Smooth muscle cell (in vitro differentiated cells): ENCODE measurements at regions not wholly inside any gene's neighbourhood (a gene's known extent, or its start where the extent isn't known, plus 50 kb on each side); places are given as distances from the start of the nearest gene placed in this dataset.

Source experiments
- DNase-seq: peaks from one replicate; lab custom pipeline; 2025; ENCODE audit not compliant: unreplicated experiment; lab: John Stamatoyannopoulos, UW
- H2AFZ ChIP-seq: fragments of 200-600 bp; sonication (generic); 2 replicates; pipeline ENCODE4 v1.6.0; 2016; ENCODE audit warnings: antibody characterized with exemption, low read depth, mild to moderate bottlenecking
- H3F3A ChIP-seq: fragments of 200-600 bp; sonication (generic); 2 replicates; pipeline ENCODE4 v1.6.0; 2017; ENCODE audit warnings: antibody characterized with exemption, low read depth
- H3K27ac ChIP-seq: fragments of 200-600 bp; sonication (generic); 2 replicates; pipeline ENCODE4 v1.5.1; 2016; ENCODE audit warnings: low read depth, mild to moderate bottlenecking
- H3K27me3 ChIP-seq: fragments of 200-600 bp; sonication (generic); 2 replicates; pipeline ENCODE4 v1.6.1; 2016; ENCODE audit warnings: low read depth, mild to moderate bottlenecking
- H3K36me3 ChIP-seq: fragments of 200-600 bp; sonication (generic); 2 replicates; pipeline ENCODE4 v1.5.1; 2016; ENCODE audit warnings: low read depth
- H3K4me1 ChIP-seq: fragments of 200-600 bp; sonication (generic); 2 replicates; pipeline ENCODE4 v1.5.1; 2016; ENCODE audit warnings: low read depth
- H3K4me2 ChIP-seq: fragments of 200-600 bp; sonication (generic); 2 replicates; pipeline ENCODE4 v1.6.0; 2016; ENCODE audit warnings: mild to moderate bottlenecking
- H3K4me3 ChIP-seq: fragments of 200-600 bp; sonication (generic); 2 replicates; pipeline ENCODE4 v1.5.1; 2016; ENCODE audit warnings: mild to moderate bottlenecking
- H3K79me2 ChIP-seq: fragments of 200-600 bp; sonication (generic); 2 replicates; pipeline ENCODE4 v1.6.0; 2016; ENCODE audit warnings: low read depth, mild to moderate bottlenecking
- H3K9ac ChIP-seq: fragments of 200-600 bp; sonication (generic); 2 replicates; pipeline ENCODE4 v1.6.0; 2016; ENCODE audit warnings: low read depth
- H3K9me3 ChIP-seq: fragments of 200-600 bp; sonication (generic); replicated peaks from 2 replicates; pipeline ENCODE4 v1.5.1; 2016; ENCODE audit warnings: low read depth
- H4K20me1 ChIP-seq: fragments of 200-600 bp; sonication (generic); 2 replicates; pipeline ENCODE4 v1.6.0; 2016; ENCODE audit warnings: low read depth
- WGBS: methylation state at CpG from one replicate; pipeline ENCODE4 v1.1.7; 2016; ENCODE audit warnings: low lambda C conversion rate; 5-methylcytosine and 5-hydroxymethylcytosine counted together
- TF ChIP-seq, protein P1 (sequence below): fragments of 200-600 bp; sonication (generic); IDR thresholded peaks from 2 replicates; pipeline ENCODE4 v1.5.1; 2017; ENCODE audit warnings: borderline replicate concordance, mild to moderate bottlenecking, antibody characterized with exemption; ENCODE audit not compliant: insufficient read depth, poor library complexity, severe bottlenecking

DNA sequence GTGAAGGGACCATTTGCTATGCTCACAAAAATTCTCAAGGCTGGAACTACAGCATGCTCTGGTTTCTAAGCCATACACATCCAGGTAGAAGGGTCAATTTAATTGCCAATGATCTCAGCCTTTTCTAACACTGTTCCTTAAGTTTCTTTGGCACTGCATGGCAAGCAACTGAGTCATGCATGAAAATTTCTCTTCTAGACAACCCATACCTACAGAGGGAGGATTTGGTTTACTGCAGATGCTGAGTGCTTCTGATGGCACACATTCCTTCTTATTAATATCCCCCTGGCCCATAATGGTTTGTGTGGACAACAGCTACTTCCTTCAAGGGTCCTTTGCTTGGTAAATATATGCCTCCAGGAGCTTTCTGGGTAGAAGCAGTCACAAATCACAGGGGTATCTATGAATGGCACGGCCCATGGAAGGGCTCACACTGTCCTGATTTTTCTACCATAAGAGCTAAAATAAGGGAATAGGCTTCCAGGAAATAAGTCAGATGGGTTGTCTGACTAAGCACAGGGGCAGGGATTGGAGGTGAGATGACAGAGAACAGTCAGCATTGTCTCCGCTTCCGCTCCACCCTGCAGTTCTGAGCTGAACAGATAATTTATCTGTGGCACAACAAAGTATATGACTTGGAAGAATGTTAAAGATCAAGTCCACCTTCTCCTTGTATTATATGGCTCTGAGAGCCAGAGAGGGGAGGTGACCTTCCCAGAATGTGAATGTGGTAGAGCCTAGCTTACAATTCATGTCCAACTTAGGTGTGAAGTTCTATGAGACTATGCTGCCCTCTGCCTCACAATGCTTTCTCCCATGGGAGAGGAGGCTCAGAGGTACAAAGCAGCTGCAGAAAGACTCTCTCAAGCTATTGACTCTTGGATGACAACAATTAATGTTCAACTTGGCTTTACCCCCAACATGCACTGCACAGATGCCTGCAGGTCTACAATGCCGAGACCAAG lies 199.2 kb upstream of the TNP1 start:
- no peaks in the 10 kb centered on the region for H3K9me3 ChIP-seq
- H3K4me1 ChIP-seq = peaks cover 16% of the 10 kb centered on the region
- H3K36me3 ChIP-seq = no peaks in the 10 kb centered on the region
- no peaks in the 10 kb centered on the region for H4K20me1 ChIP-seq
- no peak for DNase-seq
- H2AFZ ChIP-seq = no peak overlapping the region
- no peak overlapping the region for H3K9ac ChIP-seq
- 92% methylated on average over 4 of the region's 4 CpGs for WGBS
- H3K27ac ChIP-seq = no peak overlapping the region
- H3K79me2 ChIP-seq = no peaks in the 10 kb centered on the region
- TF ChIP-seq, protein P1, sequence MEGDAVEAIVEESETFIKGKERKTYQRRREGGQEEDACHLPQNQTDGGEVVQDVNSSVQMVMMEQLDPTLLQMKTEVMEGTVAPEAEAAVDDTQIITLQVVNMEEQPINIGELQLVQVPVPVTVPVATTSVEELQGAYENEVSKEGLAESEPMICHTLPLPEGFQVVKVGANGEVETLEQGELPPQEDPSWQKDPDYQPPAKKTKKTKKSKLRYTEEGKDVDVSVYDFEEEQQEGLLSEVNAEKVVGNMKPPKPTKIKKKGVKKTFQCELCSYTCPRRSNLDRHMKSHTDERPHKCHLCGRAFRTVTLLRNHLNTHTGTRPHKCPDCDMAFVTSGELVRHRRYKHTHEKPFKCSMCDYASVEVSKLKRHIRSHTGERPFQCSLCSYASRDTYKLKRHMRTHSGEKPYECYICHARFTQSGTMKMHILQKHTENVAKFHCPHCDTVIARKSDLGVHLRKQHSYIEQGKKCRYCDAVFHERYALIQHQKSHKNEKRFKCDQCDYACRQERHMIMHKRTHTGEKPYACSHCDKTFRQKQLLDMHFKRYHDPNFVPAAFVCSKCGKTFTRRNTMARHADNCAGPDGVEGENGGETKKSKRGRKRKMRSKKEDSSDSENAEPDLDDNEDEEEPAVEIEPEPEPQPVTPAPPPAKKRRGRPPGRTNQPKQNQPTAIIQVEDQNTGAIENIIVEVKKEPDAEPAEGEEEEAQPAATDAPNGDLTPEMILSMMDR = no peak
- no peaks in the 10 kb centered on the region for H3F3A ChIP-seq
- H3K4me2 ChIP-seq = no peak overlapping the region
- H3K4me3 ChIP-seq = no peak overlapping the region
- H3K27me3 ChIP-seq = no peaks in the 10 kb centered on the region

DNA sequence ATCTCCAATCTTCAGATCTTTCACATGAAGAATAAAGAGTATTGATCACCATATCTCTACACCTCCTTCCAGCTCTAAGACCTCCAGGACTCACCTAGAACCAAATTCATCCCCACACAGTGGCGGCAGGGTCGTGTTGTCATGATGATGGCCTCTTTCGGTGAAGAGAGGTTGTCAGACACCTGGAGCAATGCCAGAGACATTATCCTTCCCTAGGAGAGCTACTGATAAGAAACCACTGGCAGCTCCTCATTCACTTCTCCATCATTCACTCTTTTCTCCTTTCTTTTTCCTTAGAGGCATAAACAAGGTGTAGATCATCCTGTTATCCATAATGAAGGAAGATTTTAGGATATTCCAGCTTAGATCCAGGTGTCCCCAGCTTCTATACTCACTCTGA lies 197.9 kb upstream of the TNP1 start:
- Histone ChIP-seq H3K9ac (no peak overlapping the region), H4K20me1 (no peaks in the 10 kb centered on the region), H3F3A (no peaks in the 10 kb centered on the region), H3K4me2 (no peak overlapping the region), H3K27me3 (no peaks in the 10 kb centered on the region), H2AFZ (no peak overlapping the region), H3K9me3 (no peaks in the 10 kb centered on the region), H3K27ac (no peak overlapping the region), H3K79me2 (no peaks in the 10 kb centered on the region), H3K4me1 (peaks cover 8% of the 10 kb centered on the region), H3K4me3 (no peak overlapping the region), H3K36me3 (no peaks in the 10 kb centered on the region)
- 93% methylated on average over 3 of the region's 3 CpGs for WGBS
- TF ChIP-seq, protein P1 = no peak
- DNase-seq = no peak

DNA sequence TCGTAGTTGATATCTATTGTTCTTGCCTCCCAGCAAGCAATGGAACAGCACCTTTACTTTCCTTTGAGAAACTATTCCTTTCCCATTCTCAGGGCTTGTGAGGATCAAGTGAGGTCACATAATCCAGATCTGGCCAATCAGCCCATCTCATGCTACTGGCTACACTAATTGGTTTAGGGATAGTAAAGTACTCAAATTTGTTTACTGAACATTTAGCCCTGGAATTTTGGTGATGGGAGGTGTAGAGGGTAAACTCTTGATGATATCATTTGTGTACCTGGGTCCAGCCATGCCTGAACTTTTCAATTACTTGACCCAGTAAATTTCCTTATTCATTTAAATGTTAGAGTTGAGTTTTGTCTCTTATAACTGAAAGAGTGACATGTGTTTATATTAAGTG lies 195.8 kb upstream of the TNP1 start:
- H3K36me3 ChIP-seq = no peaks in the 10 kb centered on the region
- WGBS = 96% methylated on average over 1 of the region's 1 CpG
- H3F3A ChIP-seq = no peaks in the 10 kb centered on the region
- DNase-seq = no peak
- H3K4me3 ChIP-seq = no peak overlapping the region
- no peak overlapping the region for H3K27ac ChIP-seq
- H4K20me1 ChIP-seq = no peaks in the 10 kb centered on the region
- H2AFZ ChIP-seq = no peak overlapping the region
- no peak overlapping the region for H3K9ac ChIP-seq
- H3K4me2 ChIP-seq = no peak overlapping the region
- no peaks in the 10 kb centered on the region for H3K9me3 ChIP-seq
- TF ChIP-seq, protein P1 = no peak
- H3K79me2 ChIP-seq = no peaks in the 10 kb centered on the region
- H3K27me3 ChIP-seq = no peaks in the 10 kb centered on the region
- peaks cover 8% of the 10 kb centered on the region for H3K4me1 ChIP-seq

DNA sequence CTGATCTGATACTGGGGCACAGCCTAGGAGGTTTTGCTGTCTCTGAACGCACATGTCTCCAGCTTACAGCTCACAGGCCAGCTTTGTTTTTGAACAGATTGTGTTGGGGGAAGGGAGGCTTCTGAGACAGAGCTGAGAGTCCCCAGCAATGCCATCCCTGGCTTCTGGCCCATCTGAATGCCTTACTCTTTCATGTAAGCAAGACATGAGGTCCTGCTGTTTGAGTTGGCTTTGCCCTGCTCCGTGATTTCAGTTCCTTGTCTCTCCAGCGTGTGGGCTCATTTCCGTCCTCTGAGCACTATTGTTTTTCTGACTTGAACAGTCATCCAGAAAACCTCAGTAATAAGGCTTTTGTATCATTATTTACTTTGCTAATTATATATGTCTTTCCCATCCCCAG lies 194.9 kb upstream of the TNP1 start:
- TF ChIP-seq, protein P1 = no peak
- Histone ChIP-seq H2AFZ (peak overlapping the region; percentile 52), H4K20me1 (no peaks in the 10 kb centered on the region), H3K9ac (no peak overlapping the region), H3K79me2 (no peaks in the 10 kb centered on the region), H3K9me3 (no peaks in the 10 kb centered on the region), H3K27me3 (no peaks in the 10 kb centered on the region), H3F3A (no peaks in the 10 kb centered on the region), H3K27ac (no peak overlapping the region), H3K36me3 (no peaks in the 10 kb centered on the region), H3K4me2 (no peak overlapping the region), H3K4me3 (no peak overlapping the region), H3K4me1 (peaks cover 8% of the 10 kb centered on the region)
- 49% methylated on average over 4 of the region's 4 CpGs for WGBS
- no peak for DNase-seq
